CD4-positive, alpha-beta T cell treated with Interleukin-6 at 100 ng/mL for 8 hours (primary cell): ENCODE measurements at regions not wholly inside any gene's neighbourhood (a gene's known extent, or its start where the extent isn't known, plus 50 kb on each side); places are given as distances from the start of the nearest gene placed in this dataset.

ENCODE experiments used
- DNase-seq: peaks from one replicate; pipeline ENCODE4 v3.0.0-alpha.2; 2020; ENCODE audit warnings: mixed read lengths, low spot score

GRCh38 chr5:73339051-73339575 lies 109.5 kb downstream of the FOXD1 start:
- DNase-seq: no peak

GRCh38 chr5:73338256-73339050 lies 110.1 kb downstream of the FOXD1 start:
- no peak for DNase-seq

GRCh38 chr5:73337586-73338255 lies 110.9 kb downstream of the FOXD1 start:
- DNase-seq: no peak

- no peak for DNase-seq
These were observed 112.2 kb downstream of the FOXD1 start for GRCh38 chr5:73336366-73336765.

DNA sequence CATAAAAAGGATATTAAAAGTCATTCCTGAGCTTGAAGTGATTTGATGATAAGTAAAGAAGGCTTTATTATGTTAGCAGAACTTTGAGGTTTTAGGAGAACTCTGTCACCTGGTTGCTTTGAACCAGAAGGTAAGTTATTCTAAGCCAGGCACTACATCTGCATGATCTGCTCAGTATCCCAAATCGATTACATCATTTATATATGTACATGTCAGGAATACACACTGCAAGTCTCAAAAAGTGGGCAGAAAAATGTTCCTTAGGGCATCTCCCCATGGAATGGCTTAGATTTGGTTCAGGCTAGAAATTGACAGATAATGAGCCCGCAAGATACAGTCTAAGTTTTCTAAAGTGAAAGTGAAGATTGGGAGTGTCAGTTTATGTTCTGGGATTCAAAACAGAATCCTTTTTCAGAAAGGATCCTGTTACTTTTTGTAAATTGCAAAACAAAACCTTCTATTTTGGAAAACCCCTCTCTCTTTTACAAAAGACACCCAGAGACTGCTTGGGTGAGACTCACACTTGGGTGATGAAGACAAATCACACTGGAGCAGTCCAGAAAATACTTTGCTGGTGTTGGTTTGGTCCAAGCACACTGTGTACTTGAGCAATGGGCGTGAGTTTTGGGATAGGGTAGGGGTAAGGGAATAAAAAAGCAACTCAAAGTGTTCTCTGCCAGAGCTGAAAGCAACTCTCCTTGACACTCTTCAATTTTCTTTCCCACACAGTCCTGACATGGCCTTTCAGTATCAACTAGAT lies 114.5 kb downstream of the FOXD1 start:
- DNase-seq: no peak

GRCh38 chr5:73330613-73331012 lies 118.0 kb downstream of the FOXD1 start:
- no peak for DNase-seq

DNA sequence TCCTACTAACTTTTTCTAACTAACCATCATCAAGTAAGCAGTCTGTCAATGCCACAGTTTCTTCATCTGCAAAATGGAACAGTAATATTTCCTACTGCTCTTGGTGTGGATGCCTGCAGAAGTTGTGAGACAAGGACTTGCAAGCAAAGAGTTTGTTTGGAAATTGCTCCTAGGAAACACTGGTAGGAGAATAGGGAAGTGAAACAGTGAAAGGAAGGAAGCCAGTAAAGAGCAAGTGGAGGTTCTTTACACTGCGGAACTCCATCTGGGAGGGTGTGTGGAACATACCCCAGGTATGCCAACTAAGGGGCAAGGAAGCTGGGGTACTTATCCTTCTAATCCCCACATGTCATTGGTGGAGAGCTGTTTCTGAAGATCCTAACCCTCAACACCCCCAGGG lies 119.9 kb downstream of the FOXD1 start:
- no peak for DNase-seq

GRCh38 chr5:73327908-73328455 lies 120.6 kb downstream of the FOXD1 start:
- no peak for DNase-seq

DNA sequence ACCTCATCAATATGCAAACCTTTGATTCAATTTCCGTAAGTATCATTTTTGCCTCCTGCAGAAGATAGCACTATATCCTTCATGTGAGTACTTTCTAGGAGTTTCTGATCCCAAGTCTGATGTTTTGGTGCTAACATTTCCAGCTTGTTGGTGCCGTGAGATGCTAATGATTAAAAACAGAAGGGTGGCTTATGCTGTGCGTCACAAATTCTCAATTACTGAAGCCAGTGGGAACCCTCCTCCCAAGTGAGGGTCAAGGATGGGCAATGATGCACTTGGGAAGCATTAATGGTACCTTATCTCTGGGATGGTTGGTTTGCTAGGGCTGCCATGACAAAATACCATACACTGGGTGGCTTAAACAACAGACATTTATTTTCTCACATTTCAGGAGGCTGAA lies 123.0 kb downstream of the FOXD1 start:
- no peak for DNase-seq

GRCh38 chr5:73323466-73323865 lies 125.1 kb downstream of the FOXD1 start:
- DNase-seq: no peak

GRCh38 chr5:73322437-73323076 lies 126.0 kb downstream of the FOXD1 start:
- DNase-seq: no peak

DNA sequence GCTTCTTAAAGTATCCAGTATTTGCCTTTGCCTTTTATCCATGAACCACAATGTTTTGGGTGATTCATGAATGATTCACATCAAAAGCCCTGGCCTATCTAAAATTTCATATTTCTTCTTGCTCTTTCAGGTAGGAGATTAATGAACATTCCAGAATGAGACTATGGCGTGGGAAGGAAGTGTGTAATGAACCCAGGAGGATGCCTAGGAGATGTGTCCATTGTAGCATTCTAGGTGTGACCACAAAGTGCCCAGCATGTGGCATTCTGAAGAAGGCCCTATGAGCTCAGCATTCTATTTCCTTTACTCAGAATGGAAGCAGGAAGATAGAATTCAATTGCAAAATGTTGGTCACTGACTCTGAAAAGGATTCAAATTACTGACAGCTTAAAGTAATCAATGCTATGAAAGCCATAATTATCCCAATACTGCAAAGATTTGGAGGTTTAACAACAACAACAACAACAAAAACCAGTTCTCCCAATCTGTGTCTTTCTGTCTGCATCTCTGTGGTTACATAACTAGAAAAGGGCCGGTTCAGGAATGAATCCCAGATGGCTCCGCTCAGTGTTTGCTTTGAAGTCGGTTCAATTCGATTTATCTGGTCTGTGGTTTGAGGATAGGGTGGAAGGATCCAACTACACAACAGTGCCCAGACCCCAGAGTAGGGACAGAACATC lies 126.7 kb downstream of the FOXD1 start:
- DNase-seq: no peak

DNA sequence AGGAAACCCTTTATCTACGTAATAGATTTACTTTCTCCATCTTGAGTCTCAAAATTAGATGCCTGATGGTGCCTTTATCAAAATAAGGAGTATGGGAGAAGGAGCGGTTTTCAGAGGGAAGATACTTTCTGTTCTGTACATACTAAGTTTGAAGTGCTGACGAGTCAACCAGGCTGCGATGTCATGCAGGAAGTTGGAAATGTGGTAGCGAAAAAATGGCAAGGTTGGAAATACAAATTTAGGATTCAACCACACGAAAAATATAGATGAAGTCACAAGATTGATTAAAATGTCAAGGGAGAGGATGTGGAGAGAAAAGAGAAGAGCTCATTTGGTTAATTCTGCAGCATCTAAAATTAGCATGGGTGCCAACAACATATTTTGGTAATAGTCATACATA lies 129.5 kb downstream of the FOXD1 start:
- no peak for DNase-seq

DNA sequence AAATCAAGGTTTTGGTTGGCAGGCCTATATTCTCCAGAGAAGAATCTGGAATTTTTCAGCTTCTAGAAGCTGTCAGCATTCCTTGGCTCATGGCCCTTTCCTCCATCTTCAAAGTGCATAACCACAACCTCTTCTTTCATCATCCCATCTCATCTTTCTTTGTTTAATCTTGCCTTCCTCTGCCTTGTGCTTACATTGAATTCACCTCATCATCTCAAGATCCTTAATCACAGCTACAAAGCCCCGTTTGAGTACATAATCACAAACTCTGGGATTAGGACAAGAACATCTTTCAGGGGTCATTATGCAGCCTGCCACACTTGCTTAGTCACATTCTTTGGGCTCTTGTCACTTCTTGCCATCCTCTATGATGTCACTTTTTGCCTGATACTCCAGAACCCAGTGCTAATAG lies 130.3 kb downstream of the FOXD1 start:
- no peak for DNase-seq

DNA sequence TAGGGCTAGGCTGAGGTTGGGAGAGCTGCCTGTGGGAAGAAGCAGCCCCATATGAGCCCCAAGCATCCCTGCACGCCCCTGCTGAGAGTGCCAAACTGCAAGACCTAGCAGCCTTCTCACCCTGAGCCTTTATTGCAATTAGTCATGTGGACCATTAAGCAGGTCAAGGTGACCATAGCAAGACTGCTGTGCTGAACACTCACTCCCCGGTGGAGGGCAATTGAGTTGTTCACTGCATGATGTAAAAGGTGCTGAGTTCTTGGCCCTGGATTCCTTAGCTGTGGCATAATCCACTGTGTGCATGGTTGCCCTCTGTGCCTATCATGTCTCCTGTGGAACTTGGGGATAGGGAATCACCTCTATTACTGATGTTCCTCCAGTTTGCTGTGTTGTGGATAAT lies 131.1 kb downstream of the FOXD1 start:
- no peak for DNase-seq

DNA sequence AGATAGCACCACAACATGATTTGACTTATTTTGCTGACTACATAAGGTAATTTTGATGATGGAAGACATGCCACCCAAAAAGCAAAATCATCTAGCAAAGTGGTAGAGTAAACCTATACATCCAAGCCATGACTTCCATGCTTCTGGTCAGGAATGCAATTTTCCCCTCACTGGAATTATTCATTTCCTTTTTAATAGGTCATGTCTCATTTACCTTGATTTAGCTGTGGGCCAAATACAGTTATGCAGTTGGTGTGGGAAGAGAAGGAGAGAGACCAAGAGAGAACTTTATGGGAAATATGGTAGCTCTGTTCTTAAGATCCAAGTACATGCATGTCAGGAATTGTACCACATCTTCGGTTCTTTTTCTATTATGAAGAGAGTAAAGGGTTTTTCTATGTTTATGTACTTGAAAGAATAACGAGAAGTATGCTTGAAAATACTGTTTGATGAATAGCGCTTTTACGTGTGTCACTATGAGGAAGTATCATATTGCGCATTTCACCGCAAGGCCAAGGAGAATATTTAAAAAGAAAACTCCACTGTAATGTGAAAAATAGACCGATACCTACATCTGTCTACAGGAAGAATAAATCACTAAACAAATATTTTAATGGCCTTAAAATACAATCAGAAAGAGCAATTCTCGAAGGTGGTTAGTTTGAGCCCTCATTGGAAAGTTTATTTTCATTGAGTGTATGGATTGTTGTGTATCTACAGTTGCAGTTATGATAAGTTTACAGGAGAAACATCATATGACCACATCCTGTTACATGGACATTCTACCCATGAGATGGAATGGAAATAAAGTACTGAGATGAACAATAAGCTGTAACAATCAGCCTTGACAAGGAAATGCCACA lies 134.0 kb downstream of the FOXD1 start:
- DNase-seq: no peak

GRCh38 chr5:73312872-73313510 lies 135.6 kb downstream of the FOXD1 start:
- DNase-seq: no peak

DNA sequence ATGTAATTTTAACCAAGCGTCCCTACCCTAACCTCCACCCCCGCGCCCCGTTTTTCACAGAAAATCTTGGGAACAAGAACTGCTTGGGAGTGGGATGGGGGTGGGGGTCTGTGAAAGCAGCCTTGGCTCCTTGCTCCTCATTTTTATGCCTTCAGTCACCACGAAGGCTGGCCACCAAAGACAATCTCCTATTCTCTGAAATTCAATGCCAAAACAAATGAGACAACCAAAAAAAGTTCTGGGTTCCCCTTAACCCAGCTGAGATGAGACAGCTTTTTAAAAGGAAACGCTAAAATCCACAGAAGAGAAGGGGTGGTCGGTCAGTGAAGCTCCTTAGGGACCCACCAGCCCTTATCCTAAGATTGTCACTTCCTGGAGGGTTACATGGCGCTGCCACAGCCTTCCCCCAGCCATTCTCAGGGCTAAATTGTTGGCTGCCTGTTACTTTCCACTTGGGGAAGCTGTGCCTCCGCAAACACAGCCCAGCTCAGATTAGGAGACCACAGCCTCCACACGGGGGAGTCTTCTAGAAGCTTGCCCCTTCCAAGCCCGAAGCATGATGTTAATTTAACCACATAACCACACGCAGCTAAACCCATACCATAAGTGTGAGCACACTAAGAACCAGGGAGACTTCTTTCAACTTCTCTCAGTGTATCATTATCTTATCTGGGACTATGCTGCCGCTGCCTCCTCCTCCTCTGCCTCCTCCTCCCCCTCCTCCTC lies 136.3 kb downstream of the FOXD1 start:
- no peak for DNase-seq
